ENCODE measurements at regions not wholly inside any gene's neighbourhood (a gene's known extent, or its start where the extent isn't known, plus 50 kb on each side); places are given as distances from the start of the nearest gene placed in this dataset.

DNA sequence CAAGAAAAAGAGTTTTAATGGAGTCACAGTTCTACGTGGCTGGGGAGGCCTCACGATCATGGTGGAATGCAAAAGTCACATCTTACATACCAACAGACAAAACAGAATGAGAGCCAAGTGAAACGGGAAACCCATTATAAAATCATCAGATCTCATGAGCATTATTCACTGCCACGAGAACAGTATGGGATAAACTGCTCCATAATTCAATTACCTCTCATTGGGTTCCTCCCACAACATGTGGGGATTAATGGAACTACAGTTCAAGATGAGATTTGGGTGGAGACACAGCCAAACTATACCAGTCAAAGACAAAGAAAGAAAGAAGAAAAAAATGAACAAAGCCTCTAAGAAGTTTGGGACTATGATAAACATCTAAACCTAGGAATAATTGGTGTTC is 158.9 kb downstream of the GC start:
- no peak for DNase-seq
- FAIRE-seq: no peak

More for the DNA sequence above, 158.9 kb downstream of the GC start:
- H3K36me3 ChIP-seq (ENCODE audit: control insufficient read depth in 3 of 3, insufficient read depth in 2 of 3, low read depth in 1 of 3, low read length in 3 of 3): peaks cover 0 to 4% (median 0%) of the 10 kb centered on the region in 3 donors
- H3K9me3 ChIP-seq (ENCODE audit: control insufficient read depth in 2 of 2, insufficient read depth in 1 of 2, low read depth in 1 of 2, low read length in 1 of 2): peaks cover 0 to 8% of the 10 kb centered on the region in 2 donors
- H3K27ac ChIP-seq (ENCODE audit: low read depth in 1 of 3, low read length in 2 of 3): no peak overlapping the region
- H3K27me3 ChIP-seq (ENCODE audit: control insufficient read depth in 3 of 3, insufficient read depth in 3 of 3, low read length in 3 of 3): no peaks in the 10 kb centered on the region
- no peaks in the 10 kb centered on the region for H3K4me1 ChIP-seq (ENCODE audit: control insufficient read depth in 3 of 3, insufficient read depth in 2 of 3, low read depth in 1 of 3, low read length in 2 of 3)
- H3K4me3 ChIP-seq (ENCODE audit: low read depth in 1 of 3, low read length in 3 of 3): no peak overlapping the region
- 80 to 88% (median 81%) methylated on average over 4 of the region's 4 CpGs for WGBS, 3 donors
